ENCODE measurements at regions not wholly inside any gene's neighbourhood (a gene's known extent, or its start where the extent isn't known, plus 50 kb on each side); places are given as distances from the start of the nearest gene placed in this dataset.

DNA sequence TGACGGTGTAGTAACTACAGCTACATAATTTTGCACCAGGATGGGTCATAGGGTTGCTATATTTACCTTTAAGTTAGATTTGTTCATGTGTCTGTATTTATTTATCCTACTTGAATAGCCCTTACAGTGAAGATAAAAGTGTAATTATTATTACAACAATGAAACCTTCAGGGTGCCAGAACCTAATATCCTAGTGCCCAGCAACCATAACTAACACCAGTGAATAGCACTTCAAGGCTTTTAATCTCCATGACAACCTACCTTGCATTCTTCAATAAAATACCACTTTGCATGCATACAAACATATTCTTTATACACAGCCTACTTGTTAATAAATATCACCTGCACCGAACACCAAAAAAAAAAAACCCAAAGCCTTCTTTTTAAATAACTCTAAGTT lies 58.7 kb upstream of the G2E3 start:
- Histone ChIP-seq H3K9me3 (ENCODE audit: control insufficient read depth, insufficient read depth, low read length) (no peaks in the 10 kb centered on the region), H3K27ac (ENCODE audit: low read depth, low read length) (no peak overlapping the region), H3K27me3 (ENCODE audit: control insufficient read depth, insufficient read depth, low read length) (no peaks in the 10 kb centered on the region), H3K4me3 (ENCODE audit: low read depth, low read length) (no peak overlapping the region)
- ChIA-PET POLR2A (no interaction called here), CTCF (no interaction called here)
- DNase-seq (ENCODE audit: low read depth, low spot score): no peak
- TF ChIP-seq, protein P1, sequence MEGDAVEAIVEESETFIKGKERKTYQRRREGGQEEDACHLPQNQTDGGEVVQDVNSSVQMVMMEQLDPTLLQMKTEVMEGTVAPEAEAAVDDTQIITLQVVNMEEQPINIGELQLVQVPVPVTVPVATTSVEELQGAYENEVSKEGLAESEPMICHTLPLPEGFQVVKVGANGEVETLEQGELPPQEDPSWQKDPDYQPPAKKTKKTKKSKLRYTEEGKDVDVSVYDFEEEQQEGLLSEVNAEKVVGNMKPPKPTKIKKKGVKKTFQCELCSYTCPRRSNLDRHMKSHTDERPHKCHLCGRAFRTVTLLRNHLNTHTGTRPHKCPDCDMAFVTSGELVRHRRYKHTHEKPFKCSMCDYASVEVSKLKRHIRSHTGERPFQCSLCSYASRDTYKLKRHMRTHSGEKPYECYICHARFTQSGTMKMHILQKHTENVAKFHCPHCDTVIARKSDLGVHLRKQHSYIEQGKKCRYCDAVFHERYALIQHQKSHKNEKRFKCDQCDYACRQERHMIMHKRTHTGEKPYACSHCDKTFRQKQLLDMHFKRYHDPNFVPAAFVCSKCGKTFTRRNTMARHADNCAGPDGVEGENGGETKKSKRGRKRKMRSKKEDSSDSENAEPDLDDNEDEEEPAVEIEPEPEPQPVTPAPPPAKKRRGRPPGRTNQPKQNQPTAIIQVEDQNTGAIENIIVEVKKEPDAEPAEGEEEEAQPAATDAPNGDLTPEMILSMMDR (IDR thresholded peaks at IDR 0.05; ENCODE audit: low read depth, low read length): no peak

DNA sequence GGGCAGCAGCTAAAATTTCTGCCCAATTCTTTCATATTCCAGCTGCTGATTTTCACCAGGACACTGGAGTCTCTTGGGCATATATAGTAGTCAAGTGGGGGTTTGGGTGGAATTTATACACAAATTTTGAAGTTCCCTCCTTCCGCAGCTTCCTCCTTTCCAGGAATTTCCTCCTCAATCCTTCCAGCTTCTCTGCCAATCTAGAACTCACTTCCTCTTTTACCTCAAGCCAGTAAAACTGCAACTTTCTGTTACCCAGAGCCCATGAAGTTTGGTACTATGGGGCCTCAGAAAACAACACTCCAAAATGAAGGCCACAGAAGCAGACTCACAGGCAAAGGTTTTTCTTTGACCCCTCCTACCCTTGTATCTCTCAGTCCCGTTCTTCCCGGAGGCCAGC lies 51.7 kb upstream of the G2E3 start:
- CTCF ChIA-PET: interaction anchor here (1.0 kb wide), 1 partner anchor 14 kb away, joined by 3 read pairs; no protein-coding TSS in a partner anchor

More for the DNA sequence above, 51.7 kb upstream of the G2E3 start:
- POLR2A ChIA-PET: no interaction called here
- Histone ChIP-seq H3K27ac (ENCODE audit: low read depth, low read length) (no peak overlapping the region), H3K4me3 (ENCODE audit: low read depth, low read length) (no peak overlapping the region), H3K9me3 (ENCODE audit: control insufficient read depth, insufficient read depth, low read length) (no peaks in the 10 kb centered on the region), H3K27me3 (ENCODE audit: control insufficient read depth, insufficient read depth, low read length) (no peaks in the 10 kb centered on the region)
- TF ChIP-seq, protein P1 (IDR thresholded peaks at IDR 0.05; ENCODE audit: low read depth, low read length): no peak
- DNase-seq (ENCODE audit: low read depth, low spot score): no peak

Data from AG04450 (cell line).